Lung (tissue), 11 donors: ENCODE measurements at regions not wholly inside any gene's neighbourhood (a gene's known extent, or its start where the extent isn't known, plus 50 kb on each side); places are given as distances from the start of the nearest gene placed in this dataset.

Source experiments
- ATAC-seq: fragments of 200-7000 bp; cut with Tn5 transposase; one replicate; pipeline ENCODE4 v1.9.1; 2020; ENCODE audit warnings: moderate number of reproducible peaks; ENCODE audit not compliant: insufficient read depth, low FRiP score
- DNase-seq, 3 donors: peaks; one replicate each; pipeline ENCODE4 v3.0.0-alpha.2; 2013 to 2017
- H3K27ac ChIP-seq, 2 donors: one replicate each; pipeline ENCODE4 v1.5.1; 2013; ENCODE audit warnings: mild to moderate bottlenecking in 2 of 2, moderate library complexity in 2 of 2, control low read depth in 1 of 2, inconsistent platforms in 1 of 2, low read depth in 1 of 2, low read length in 1 of 2
- H3K27me3 ChIP-seq, 3 donors: one replicate each; pipeline ENCODE4 v1.5.1; 2013; ENCODE audit warnings: low read length in 2 of 3; ENCODE audit not compliant: control insufficient read depth in 3 of 3, insufficient read depth in 3 of 3
- H3K36me3 ChIP-seq, 4 donors: one replicate each; pipeline ENCODE4 v1.5.1; 2013; ENCODE audit warnings: low read length in 4 of 4, mild to moderate bottlenecking in 1 of 4, moderate library complexity in 1 of 4; ENCODE audit not compliant: control insufficient read depth in 4 of 4, insufficient read depth in 4 of 4
- H3K4me1 ChIP-seq, 5 donors: one replicate each; pipeline ENCODE4 v1.5.1; 2013; ENCODE audit warnings: low read length in 5 of 5, mild to moderate bottlenecking in 2 of 5, moderate library complexity in 1 of 5; ENCODE audit not compliant: control insufficient read depth in 5 of 5, insufficient read depth in 5 of 5
- H3K4me3 ChIP-seq: one replicate; pipeline ENCODE4 v1.5.1; 2013; ENCODE audit warnings: mild to moderate bottlenecking, control low read depth, moderate library complexity
- H3K9ac ChIP-seq, 2 donors: one replicate each; pipeline ENCODE4 v1.5.1; 2013; ENCODE audit warnings: low read length in 2 of 2, control low read depth in 1 of 2; ENCODE audit not compliant: insufficient read depth in 1 of 2
- H3K9me3 ChIP-seq, 4 donors: one replicate each; pipeline ENCODE4 v1.5.1; 2013; ENCODE audit warnings: low read length in 3 of 4, mild to moderate bottlenecking in 1 of 4, moderate library complexity in 1 of 4; ENCODE audit not compliant: control insufficient read depth in 4 of 4, insufficient read depth in 3 of 4
- WGBS, 2 donors: extraction: QIAGEN DNeasy Blood & Tissue Kit; methylation state at CpG; one replicate each; pipeline ENCODE4 v1.1.7; 2013; 5-methylcytosine and 5-hydroxymethylcytosine counted together
- TF ChIP-seq, protein P1 (sequence below): IDR thresholded peaks from 2 replicates; pipeline ENCODE4 v1.5.1; 2012; ENCODE audit warnings: mild to moderate bottlenecking; ENCODE audit errors: control extremely low read depth, extremely low read depth
- donor health status: control.
- donor health status: control.
- donor health status: Bipolar disorder and iron deficiency.
- donor health status: healthy.
- donor health status: DM: yes; HTN: yes; CAD: no.

DNA sequence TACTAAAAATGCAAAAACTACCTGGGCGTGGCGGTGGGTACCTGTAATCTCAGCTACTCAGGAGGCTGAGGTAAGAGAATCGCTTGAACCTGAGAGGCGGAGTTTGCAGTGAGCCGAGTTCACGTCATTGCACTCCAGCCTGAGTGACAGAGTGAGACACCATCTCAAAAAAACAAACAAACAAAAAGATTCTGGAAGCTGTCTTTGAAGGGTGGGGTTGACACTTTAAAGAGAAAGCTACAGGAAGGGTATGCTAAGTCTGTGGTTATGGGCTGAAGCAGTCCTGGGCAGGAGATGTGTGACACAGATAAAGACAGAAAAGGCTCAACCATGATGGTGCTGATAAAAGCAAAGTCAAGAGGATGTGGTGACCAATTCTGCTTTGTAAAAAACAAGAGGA is 328.5 kb upstream of the AMELY start:
- no peaks in the 10 kb centered on the region for H3K36me3 ChIP-seq
- no peak for DNase-seq
- no peak overlapping the region for H3K4me3 ChIP-seq
- H3K9ac ChIP-seq, result no peak overlapping the region
- no peaks in the 10 kb centered on the region for H3K4me1 ChIP-seq
- no peak for ATAC-seq
- no peak overlapping the region for H3K27ac ChIP-seq
- H3K9me3 ChIP-seq, result no peaks in the 10 kb centered on the region
- TF ChIP-seq, protein P1, sequence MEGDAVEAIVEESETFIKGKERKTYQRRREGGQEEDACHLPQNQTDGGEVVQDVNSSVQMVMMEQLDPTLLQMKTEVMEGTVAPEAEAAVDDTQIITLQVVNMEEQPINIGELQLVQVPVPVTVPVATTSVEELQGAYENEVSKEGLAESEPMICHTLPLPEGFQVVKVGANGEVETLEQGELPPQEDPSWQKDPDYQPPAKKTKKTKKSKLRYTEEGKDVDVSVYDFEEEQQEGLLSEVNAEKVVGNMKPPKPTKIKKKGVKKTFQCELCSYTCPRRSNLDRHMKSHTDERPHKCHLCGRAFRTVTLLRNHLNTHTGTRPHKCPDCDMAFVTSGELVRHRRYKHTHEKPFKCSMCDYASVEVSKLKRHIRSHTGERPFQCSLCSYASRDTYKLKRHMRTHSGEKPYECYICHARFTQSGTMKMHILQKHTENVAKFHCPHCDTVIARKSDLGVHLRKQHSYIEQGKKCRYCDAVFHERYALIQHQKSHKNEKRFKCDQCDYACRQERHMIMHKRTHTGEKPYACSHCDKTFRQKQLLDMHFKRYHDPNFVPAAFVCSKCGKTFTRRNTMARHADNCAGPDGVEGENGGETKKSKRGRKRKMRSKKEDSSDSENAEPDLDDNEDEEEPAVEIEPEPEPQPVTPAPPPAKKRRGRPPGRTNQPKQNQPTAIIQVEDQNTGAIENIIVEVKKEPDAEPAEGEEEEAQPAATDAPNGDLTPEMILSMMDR, result no peak
- WGBS, 2 donors, result 78% methylated on average over 6 of the region's 6 CpGs; no CpG with 5 or more reads in 1 of the 2 donors
- no peaks in the 10 kb centered on the region for H3K27me3 ChIP-seq

DNA sequence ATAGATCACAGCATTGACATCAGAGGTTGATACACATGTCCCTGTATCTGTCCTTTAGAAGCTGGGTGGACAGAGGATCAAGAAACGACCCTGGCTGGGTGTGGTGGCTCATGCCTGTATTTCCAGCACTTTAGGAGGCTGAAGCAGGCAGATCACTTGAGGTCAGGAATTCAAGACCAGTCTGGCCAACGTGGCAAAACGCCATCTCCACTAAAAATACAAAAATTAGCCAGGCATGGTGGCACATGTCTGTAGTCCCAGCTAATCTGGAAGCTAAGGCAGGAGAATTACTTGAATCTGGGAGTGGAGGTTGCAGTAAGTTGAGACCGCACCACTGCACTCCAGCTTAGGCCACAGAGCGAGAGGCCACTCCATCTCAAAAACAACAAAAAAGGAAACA is 300.4 kb upstream of the AMELY start:
- H3K4me3 ChIP-seq, result no peak overlapping the region
- H3K9me3 ChIP-seq, result no peaks in the 10 kb centered on the region
- H3K27me3 ChIP-seq, result no peaks in the 10 kb centered on the region
- H3K4me1 ChIP-seq, result no peaks in the 10 kb centered on the region
- DNase-seq (no peak), ATAC-seq (no peak)
- 84% methylated on average over 5 of the region's 5 CpGs; no CpG with 5 or more reads in 1 of the 2 donors for WGBS, 2 donors
- no peak overlapping the region for H3K27ac ChIP-seq
- TF ChIP-seq, protein P1, result no peak
- no peak overlapping the region for H3K9ac ChIP-seq
- H3K36me3 ChIP-seq, result no peaks in the 10 kb centered on the region

DNA sequence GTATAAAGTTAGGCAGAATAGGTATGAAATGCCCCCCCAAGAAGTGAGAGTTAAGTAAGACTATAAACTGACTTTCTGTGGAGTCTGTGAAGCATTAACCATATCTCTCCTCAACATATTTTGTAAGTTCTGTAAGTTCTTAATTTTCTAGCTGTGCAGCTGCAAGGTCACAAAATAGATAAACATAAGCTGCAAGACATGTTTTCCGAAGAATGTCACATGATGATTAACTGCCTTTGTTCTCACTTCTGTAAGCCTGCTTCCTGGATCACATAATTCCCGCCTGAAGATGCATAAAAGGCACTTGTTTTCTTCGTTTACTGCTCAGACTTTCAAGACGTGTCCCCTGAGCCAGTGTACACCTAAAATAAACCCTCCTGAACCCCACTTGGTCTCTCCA is 292.9 kb upstream of the AMELY start:
- no peaks in the 10 kb centered on the region for H3K9me3 ChIP-seq
- H3K36me3 ChIP-seq, result no peaks in the 10 kb centered on the region
- 15% methylated on average over 4 of the region's 4 CpGs; no CpG with 5 or more reads in 1 of the 2 donors for WGBS, 2 donors
- H3K9ac ChIP-seq, result no peak overlapping the region
- H3K4me1 ChIP-seq, result no peaks in the 10 kb centered on the region
- no peak for ATAC-seq
- DNase-seq, result no peak
- TF ChIP-seq, protein P1, result no peak
- H3K27me3 ChIP-seq, result no peaks in the 10 kb centered on the region
- H3K4me3 ChIP-seq, result no peak overlapping the region
- no peak overlapping the region for H3K27ac ChIP-seq

DNA sequence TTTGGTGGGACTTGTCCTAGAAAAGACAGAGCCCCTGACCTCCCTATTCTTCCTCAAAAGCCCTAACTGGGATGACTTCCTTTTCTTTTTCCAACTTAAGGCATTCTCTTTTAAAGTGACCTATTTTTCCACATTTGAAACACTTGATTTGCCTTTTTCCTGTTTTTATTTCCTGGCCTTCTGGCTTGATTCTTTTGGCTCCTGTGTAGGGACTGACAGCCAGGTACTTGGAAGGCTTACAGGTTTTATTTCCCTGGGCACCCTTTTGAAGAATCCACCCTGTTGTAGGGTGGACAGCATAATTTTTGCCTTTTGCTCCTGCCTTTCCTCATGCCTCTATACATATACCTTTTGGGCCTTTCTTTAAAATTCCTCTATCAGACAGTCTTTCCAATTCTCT is 271.0 kb upstream of the AMELY start:
- H3K9ac ChIP-seq, result no peak overlapping the region
- TF ChIP-seq, protein P1, result no peak
- DNase-seq (no peak), ATAC-seq (no peak)
- H3K4me3 ChIP-seq, result no peak overlapping the region
- H3K9me3 ChIP-seq, result no peaks in the 10 kb centered on the region
- H3K27me3 ChIP-seq, result no peaks in the 10 kb centered on the region
- H3K27ac ChIP-seq, result no peak overlapping the region
- no peaks in the 10 kb centered on the region for H3K36me3 ChIP-seq
- no peaks in the 10 kb centered on the region for H3K4me1 ChIP-seq
